GM12878 (cell line): ENCODE measurements at regions not wholly inside any gene's neighbourhood (a gene's known extent, or its start where the extent isn't known, plus 50 kb on each side); places are given as distances from the start of the nearest gene placed in this dataset.

Experiments
- ATAC-seq: fragments of 200-7000 bp; cut with Tn5 transposase; 3 replicates; pipeline ENCODE4 v1.9.1; 2020; ENCODE audit warnings: mild to moderate bottlenecking, moderate library complexity
- BruUV-seq: library from RNA; stranded (reverse); fragments of 400-500 nt; replicated peaks from 2 replicates; lab custom pipeline; 2021; lab: Mats Ljungman, UMichigan
- CTCF ChIA-PET: fragments of 300-600 bp; sonication (Branson Sonifier 250); formaldehyde crosslinking; extraction: SDS; loops from one replicate; lab custom pipeline; 2021; ENCODE audit warnings: inconsistent platforms; lab: Yijun Ruan, JAX
- POLR2A ChIA-PET: fragments of 350-600 bp; formaldehyde crosslinking; extraction: SDS; loops from one replicate; lab custom pipeline; 2021; ENCODE audit warnings: inconsistent platforms; lab: Charles Lee
- RAD21 ChIA-PET: fragments of 300-600 bp; sonication (Branson Sonifier 250); formaldehyde crosslinking; loops from one replicate; lab custom pipeline; 2023; ENCODE audit warnings: antibody characterized with exemption; ENCODE audit not compliant: unreplicated experiment; lab: Charles Lee
- SMC1A ChIA-PET: fragments of 300-600 bp; sonication (Branson Sonifier 250); formaldehyde crosslinking; loops from one replicate; lab custom pipeline; 2023; ENCODE audit not compliant: unreplicated experiment, uncharacterized antibody; lab: Charles Lee
- DNase-seq: peaks from one replicate; pipeline ENCODE4 v3.0.0-alpha.2; 2011; ENCODE audit warnings: low read depth, low spot score
- FAIRE-seq: peaks from 3 replicates; lab custom pipeline; 2011; peaks lifted over from hg19 to GRCh38; lab: Jason Lieb, UNC
- H2AFZ ChIP-seq: 2 replicates; pipeline ENCODE4 v1.6.0; 2011; ENCODE audit warnings: low read depth, low read length, control low read depth; ENCODE audit not compliant: control insufficient read depth
- H3K27ac ChIP-seq: 2 replicates; pipeline ENCODE4 v1.5.1; 2011; ENCODE audit warnings: control low read depth; ENCODE audit not compliant: control insufficient read depth, insufficient read depth
- H3K27me3 ChIP-seq, 2 experiments: replicated peaks in 1 of 2; 2 replicates each; pipeline versions ENCODE4 v1.6.0 to v1.6.1; 2011; ENCODE audit warnings: low read length in 1 of 2; ENCODE audit not compliant: control insufficient read depth in 2 of 2, insufficient read depth in 2 of 2
- H3K36me3 ChIP-seq, 2 experiments: 2 replicates each; pipeline ENCODE4 v1.5.1; 2011; ENCODE audit warnings: low read length in 1 of 2; ENCODE audit not compliant: control insufficient read depth in 2 of 2, insufficient read depth in 2 of 2
- H3K4me1 ChIP-seq: 2 replicates; pipeline ENCODE4 v1.6.1; 2011; ENCODE audit warnings: mild to moderate bottlenecking, low read length, moderate library complexity, mixed read lengths; ENCODE audit not compliant: control insufficient read depth, insufficient read depth
- H3K4me2 ChIP-seq: 2 replicates; pipeline ENCODE4 v1.6.0; 2011; ENCODE audit warnings: control low read depth; ENCODE audit not compliant: control insufficient read depth, insufficient read depth
- H3K4me3 ChIP-seq: fragments of 200-600 bp; sonication (generic); 2 replicates; pipeline ENCODE4 v1.5.1; 2016
- H3K79me2 ChIP-seq: 2 replicates; pipeline ENCODE4 v1.6.0; 2011; ENCODE audit warnings: low read length; ENCODE audit not compliant: control insufficient read depth, insufficient read depth
- H3K9ac ChIP-seq: 2 replicates; pipeline ENCODE4 v1.8.0; 2011; ENCODE audit warnings: low read length, control low read depth, mixed read lengths; ENCODE audit not compliant: control insufficient read depth, insufficient read depth
- H3K9me3 ChIP-seq: replicated peaks from 3 replicates; pipeline ENCODE4 v1.5.1; 2011; ENCODE audit warnings: mild to moderate bottlenecking, low read length; ENCODE audit not compliant: control insufficient read depth, insufficient read depth
- H4K20me1 ChIP-seq: 2 replicates; pipeline ENCODE4 v1.6.0; 2011; ENCODE audit not compliant: control insufficient read depth, insufficient read depth
- BACH1 ChIP-seq: fragments of 450-650 bp; IDR thresholded peaks from 2 replicates; pipeline ENCODE4 v1.6.1; 2017; ENCODE audit warnings: mild to moderate bottlenecking, borderline replicate concordance
- BMI1 ChIP-seq: fragments of 450-650 bp; IDR thresholded peaks from 2 replicates; pipeline ENCODE4 v1.6.1; 2016; ENCODE audit warnings: mild to moderate bottlenecking, moderate library complexity, borderline replicate concordance
- CBFB ChIP-seq: IDR thresholded peaks from 2 replicates; pipeline ENCODE4 v1.6.1; 2016; ENCODE audit warnings: antibody characterized with exemption, low read depth
- HDAC2 ChIP-seq: fragments of 200-600 bp; sonication (generic); IDR thresholded peaks from 2 replicates; pipeline ENCODE4 v1.6.1; 2017
- MYC ChIP-seq: IDR thresholded peaks from 2 replicates; pipeline ENCODE4 v1.6.1; 2011; ENCODE audit warnings: mild to moderate bottlenecking, low read length, moderate library complexity, inconsistent platforms; ENCODE audit not compliant: insufficient read depth, insufficient replicate concordance, insufficient read length, severe bottlenecking
- NFIC ChIP-seq: IDR thresholded peaks from 2 replicates; pipeline ENCODE4 v1.6.1; 2012; ENCODE audit warnings: low read depth, mild to moderate bottlenecking, inconsistent platforms, low read length, moderate library complexity
- NKRF ChIP-seq: fragments of 450-650 bp; conservative IDR thresholded peaks from 2 replicates; pipeline ENCODE4 v1.6.1; 2017; ENCODE audit warnings: mild to moderate bottlenecking, moderate library complexity
- TARDBP ChIP-seq: IDR thresholded peaks from 2 replicates; pipeline ENCODE4 v1.6.1; 2016; ENCODE audit warnings: borderline replicate concordance
- TBL1XR1 ChIP-seq: IDR thresholded peaks from 2 replicates; pipeline ENCODE4 v1.6.1; 2012; ENCODE audit warnings: low read depth, low read length, improper control_type of control experiment
- USF2 ChIP-seq: IDR thresholded peaks from 2 replicates; pipeline ENCODE4 v1.6.1; 2011; ENCODE audit warnings: low read depth, low read length, improper control_type of control experiment, borderline replicate concordance
- ZBTB40 ChIP-seq: fragments of 450-650 bp; IDR thresholded peaks from 2 replicates; pipeline ENCODE4 v1.6.1; 2016; ENCODE audit warnings: mild to moderate bottlenecking, moderate library complexity, borderline replicate concordance
- ZZZ3 ChIP-seq: IDR thresholded peaks from 2 replicates; pipeline ENCODE4 v1.6.1; 2011; ENCODE audit warnings: low read depth; ENCODE audit not compliant: control insufficient read depth, insufficient read length
- WGBS: methylation state at CpG from one replicate; pipeline ENCODE4 v1.1.6; 2016; ENCODE audit warnings: low lambda C conversion rate; ENCODE audit not compliant: insufficient replicate concordance, insufficient coverage; ENCODE audit errors: missing lambda C conversion rate; 5-methylcytosine and 5-hydroxymethylcytosine counted together
- in situ Hi-C: fragments of 300-500 bp; cut with MboI; formaldehyde crosslinking; loops from 9 replicates; pipeline ENCODE4 v1.14.3; 2018; ENCODE audit warnings: mixed read lengths
- intact Hi-C: fragments of 100-400 bp; cut with micrococcal nuclease; formaldehyde crosslinking; loops from one replicate; pipeline ENCODE4 v1.14.2; 2022; ENCODE audit not compliant: unreplicated experiment

- Histone ChIP-seq H4K20me1 (no peaks in the 10 kb centered on the region), H3K9ac (no peak overlapping the region), H3K36me3 (no peaks in the 10 kb centered on the region), H3K4me2 (no peak overlapping the region), H3K9me3 (peaks cover 2% of the 10 kb centered on the region; the same call in 2 of the 3 replicates), H3K79me2 (no peaks in the 10 kb centered on the region), H3K27me3 (no peaks in the 10 kb centered on the region), H2AFZ (no peak overlapping the region), H3K4me3 (no peak overlapping the region), H3K4me1 (peaks cover 7% of the 10 kb centered on the region; the same call in 1 of the 2 replicates), H3K27ac (no peak overlapping the region)
- SMC1A ChIA-PET, result interaction anchor here (0.6 to 3.2 kb wide), 10 partner anchors 10 to 133 kb away, joined by 3 to 19 read pairs (median 4); no protein-coding TSS in a partner anchor
- POLR2A ChIA-PET, result interaction anchor here (1.0 kb wide), 1 partner anchor 60 kb away, joined by 4 read pairs; no protein-coding TSS in a partner anchor
- 80% methylated on average over 2 of the region's 2 CpGs for WGBS
- ATAC-seq (no peak), FAIRE-seq (no peak), DNase-seq (no peak)
- CTCF ChIA-PET, result no interaction called here
- BruUV-seq, result no TSS peak
- in situ Hi-C loops (no loop called here), intact Hi-C loops (no loop called here)
- RAD21 ChIA-PET, result interaction anchor here (1.2 to 1.5 kb wide), 5 partner anchors 10 to 64 kb away, joined by 3 to 8 read pairs (median 4); no protein-coding TSS in a partner anchor
- no peak for TF ChIP-seq BMI1
- TF ChIP-seq NKRF, result no peak
- no peak for TF ChIP-seq USF2
- no peak for TF ChIP-seq HDAC2
- TF ChIP-seq ZBTB40, result no peak
- no peak for TF ChIP-seq MYC
- no peak for TF ChIP-seq CBFB
- TF ChIP-seq BACH1, result no peak
- TF ChIP-seq NFIC, result no peak
- TF ChIP-seq TARDBP, result no peak
- TF ChIP-seq TBL1XR1, result no peak
- TF ChIP-seq ZZZ3, result no peak
Observed at GRCh38 chr9:4926239-4926638, 58.8 kb upstream of the JAK2 start.
